SK-N-SH (cell line): ENCODE measurements at regions not wholly inside any gene's neighbourhood (a gene's known extent, or its start where the extent isn't known, plus 50 kb on each side); places are given as distances from the start of the nearest gene placed in this dataset.
A peak's percentile ranks its signal among the peaks of the same experiment; 100 is the strongest.

Experiments used
- CTCF ChIA-PET: fragments of 300-600, 350-600 bp; formaldehyde crosslinking; extraction: SDS; loops from one replicate; lab custom pipeline; 2021; lab: Yijun Ruan, JAX
- POLR2A ChIA-PET: fragments of 350-600 bp; sonication (Branson Sonifier 250); formaldehyde crosslinking; extraction: SDS; loops from one replicate; lab custom pipeline; 2020; ENCODE audit warnings: antibody characterized with exemption, inconsistent platforms; lab: Yijun Ruan, JAX
- DNase-seq: peaks from one replicate; pipeline ENCODE4 v3.0.0; 2012
- H2AFZ ChIP-seq: fragments of 200-600 bp; sonication (generic); 2 replicates; pipeline ENCODE4 v1.8.1; 2016; ENCODE audit warnings: antibody characterized with exemption, mild to moderate bottlenecking, low read depth
- H3F3A ChIP-seq: fragments of 200-600 bp; sonication (generic); replicated peaks from 2 replicates; pipeline ENCODE3; 2016; ENCODE audit warnings: antibody characterized with exemption, mild to moderate bottlenecking; ENCODE audit not compliant: insufficient read depth
- H3K27ac ChIP-seq, 2 experiments: fragments of 200-500 bp in 1 of 2; fragments of 200-600 bp in 1 of 2; sonication (Bioruptor generic) in 1 of 2; sonication (generic), shearing (Covaris generic) in 1 of 2; 2 replicates each; pipeline versions ENCODE4 v1.5.1 to v1.6.1; 2014 to 2016; ENCODE audit warnings: low read depth in 2 of 2, inconsistent platforms in 1 of 2, low read length in 1 of 2, mild to moderate bottlenecking in 1 of 2, mixed read lengths in 1 of 2
- H3K27me3 ChIP-seq: fragments of 200-600 bp; sonication (generic), shearing (Covaris generic); 2 replicates; pipeline ENCODE4 v1.6.1; 2016; ENCODE audit warnings: mixed run types; ENCODE audit not compliant: insufficient read depth
- H3K36me3 ChIP-seq, 2 experiments: fragments of 200-500 bp in 1 of 2; fragments of 200-600 bp in 1 of 2; sonication (Bioruptor generic) in 1 of 2; sonication (generic) in 1 of 2; replicated peaks in 1 of 2; 2 replicates each; pipeline versions ENCODE3 to v1.5.1; 2014 to 2016; ENCODE audit warnings: low read length in 1 of 2, mild to moderate bottlenecking in 1 of 2; ENCODE audit not compliant: insufficient read depth in 2 of 2, control insufficient read depth in 1 of 2
- H3K4me1 ChIP-seq, 2 experiments: fragments of 200-500 bp in 1 of 2; fragments of 200-600 bp in 1 of 2; sonication (Bioruptor generic) in 1 of 2; sonication (generic), shearing (Covaris generic) in 1 of 2; 2 replicates each; pipeline versions ENCODE4 v1.5.1 to v1.6.1; 2014 to 2016; ENCODE audit warnings: low read depth in 1 of 2, low read length in 1 of 2, mixed run types in 1 of 2; ENCODE audit not compliant: insufficient read depth in 2 of 2, control insufficient read depth in 1 of 2
- H3K4me2 ChIP-seq: fragments of 200-600 bp; sonication (generic), shearing (Covaris generic); 2 replicates; pipeline ENCODE4 v1.6.1; 2017; ENCODE audit warnings: mixed run types
- H3K4me3 ChIP-seq, 2 experiments: fragments of 200-500 bp in 1 of 2; fragments of 200-600 bp in 1 of 2; sonication (Bioruptor generic) in 1 of 2; sonication (generic), shearing (Covaris generic) in 1 of 2; 2 replicates each; pipeline versions ENCODE4 v1.5.1 to v1.8.1; 2014 to 2016; ENCODE audit warnings: low read depth in 2 of 2, inconsistent platforms in 1 of 2, low read length in 1 of 2, mild to moderate bottlenecking in 1 of 2, mixed read lengths in 1 of 2, moderate library complexity in 1 of 2
- H3K79me2 ChIP-seq: fragments of 200-600 bp; sonication (generic); 2 replicates; pipeline ENCODE4 v1.8.1; 2017; ENCODE audit warnings: mild to moderate bottlenecking; ENCODE audit not compliant: insufficient read depth
- H3K9ac ChIP-seq: fragments of 200-600 bp; sonication (generic); 2 replicates; pipeline ENCODE4 v1.6.1; 2017; ENCODE audit warnings: mixed run types
- H3K9me2 ChIP-seq: fragments of 200-600 bp; sonication (generic); 2 replicates; pipeline ENCODE4 v1.6.1; 2017; ENCODE audit warnings: mixed run types
- H3K9me3 ChIP-seq: fragments of 200-600 bp; sonication (generic); 2 replicates; pipeline ENCODE4 v1.6.1; 2017; ENCODE audit warnings: mixed run types, mild to moderate bottlenecking, moderate library complexity
- H4K20me1 ChIP-seq: fragments of 200-600 bp; sonication (generic); 2 replicates; pipeline ENCODE4 v1.6.1; 2017; ENCODE audit warnings: mild to moderate bottlenecking, mixed run types; ENCODE audit not compliant: insufficient read depth
- EP300 ChIP-seq, 2 experiments: IDR thresholded peaks; 2 replicates each; pipeline versions ENCODE4 v1.4.0 to v1.6.1; 2012; ENCODE audit warnings: borderline replicate concordance in 1 of 2, low read depth in 1 of 2, low read length in 1 of 2
- FOSL2 ChIP-seq: IDR thresholded peaks from 2 replicates; pipeline ENCODE4 v1.4.0; 2012; ENCODE audit warnings: low read depth, mild to moderate bottlenecking, moderate library complexity, borderline replicate concordance
- FOXJ3 ChIP-seq: sonication (generic); formaldehyde crosslinking; IDR thresholded peaks from 2 replicates; pipeline ENCODE4 v1.5.1; 2020; ENCODE audit warnings: mild to moderate bottlenecking, missing genetic modification reagents
- GATA2 ChIP-seq: sonication (generic); formaldehyde crosslinking; IDR thresholded peaks from 2 replicates; pipeline ENCODE4 v1.5.0; 2020; ENCODE audit warnings: mild to moderate bottlenecking, missing genetic modification reagents
- RAD21 ChIP-seq: IDR thresholded peaks from 2 replicates; pipeline ENCODE4 v1.6.1; 2012; ENCODE audit warnings: mild to moderate bottlenecking, low read length
- RCOR1 ChIP-seq: fragments of 150-350 bp; IDR thresholded peaks from 2 replicates; pipeline ENCODE4 v1.6.1; 2017; ENCODE audit warnings: antibody characterized with exemption, low read length
- REST ChIP-seq: IDR thresholded peaks from 2 replicates; pipeline ENCODE4 v1.6.1; 2012; ENCODE audit warnings: mild to moderate bottlenecking, low read depth, low read length, moderate library complexity
- RFX5 ChIP-seq: IDR thresholded peaks from 2 replicates; pipeline ENCODE4 v1.6.1; 2012; ENCODE audit warnings: mild to moderate bottlenecking, improper control_type of control experiment, low read length
- SMC3 ChIP-seq: IDR thresholded peaks from 2 replicates; pipeline ENCODE4 v1.6.1; 2012; ENCODE audit warnings: low read depth, low read length, improper control_type of control experiment
- TAF1 ChIP-seq: IDR thresholded peaks from 2 replicates; pipeline ENCODE4 v1.6.1; 2012; ENCODE audit warnings: low read depth, mild to moderate bottlenecking, low read length, moderate library complexity, borderline replicate concordance
- YY1 ChIP-seq: IDR thresholded peaks from 2 replicates; pipeline ENCODE4 v1.4.0; 2012; ENCODE audit warnings: low read depth, mild to moderate bottlenecking
- WGBS: methylation state at CpG from one replicate; pipeline ENCODE4 v1.1.6; 2017; ENCODE audit warnings: low lambda C conversion rate; 5-methylcytosine and 5-hydroxymethylcytosine counted together
- TF ChIP-seq, protein P1 (sequence below): fragments of 200-600 bp; sonication (generic); IDR thresholded peaks from 2 replicates; pipeline ENCODE4 v1.6.1; 2017; ENCODE audit warnings: antibody characterized with exemption, mild to moderate bottlenecking, moderate library complexity
- TF ChIP-seq, protein P2 (sequence below): IDR thresholded peaks from 2 replicates; pipeline ENCODE4 v1.4.0; 2012; ENCODE audit warnings: low read depth, borderline replicate concordance

DNA sequence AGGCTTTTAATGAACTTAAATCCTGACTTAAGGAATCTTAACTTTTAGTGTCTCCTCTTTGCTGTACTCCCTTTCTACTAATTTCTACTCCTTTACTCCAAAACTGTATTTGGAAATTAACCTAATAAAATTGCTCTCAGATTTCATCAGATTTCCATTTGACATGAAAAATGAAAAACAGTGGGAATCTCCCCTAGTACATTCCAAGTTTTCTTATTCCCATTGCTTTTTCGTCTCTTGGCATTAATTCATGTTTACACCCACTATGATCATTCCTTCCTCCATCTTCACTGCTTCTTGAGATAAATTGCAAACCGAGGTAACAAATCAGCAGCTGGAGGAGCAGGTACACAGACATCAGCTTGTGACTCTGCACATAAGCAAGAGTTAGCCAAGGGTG lies 208.7 kb downstream of the VGLL3 start:
- Histone ChIP-seq H3K4me3 (no peak overlapping the region), H4K20me1 (no peaks in the 10 kb centered on the region), H3K4me1 (no peaks in the 10 kb centered on the region), H2AFZ (no peak overlapping the region), H3K36me3 (no peaks in the 10 kb centered on the region), H3K27ac (no peak overlapping the region), H3K79me2 (no peaks in the 10 kb centered on the region), H3K27me3 (peaks cover 19% of the 10 kb centered on the region; the same call in 1 of the 2 replicates), H3K9me2 (no peaks in the 10 kb centered on the region), H3K9ac (no peak overlapping the region), H3K4me2 (no peak overlapping the region), H3K9me3 (no peaks in the 10 kb centered on the region), H3F3A (no peaks in the 10 kb centered on the region)
- ChIA-PET POLR2A (no interaction called here), CTCF (no interaction called here)
- WGBS = 8% methylated on average over 2 of the region's 2 CpGs
- no peak for TF ChIP-seq RFX5
- DNase-seq = no peak

GRCh38 chr3:86774082-86774691 lies 216.8 kb downstream of the VGLL3 start:
- Histone ChIP-seq H3K4me2 (no peak overlapping the region), H3K9me2 (no peaks in the 10 kb centered on the region), H3K4me3 (no peak overlapping the region), H4K20me1 (no peaks in the 10 kb centered on the region), H3K27me3 (peaks cover 22% of the 10 kb centered on the region; the same call in 1 of the 2 replicates), H3F3A (no peaks in the 10 kb centered on the region), H2AFZ (no peak overlapping the region), H3K9ac (no peak overlapping the region), H3K27ac (no peak overlapping the region), H3K36me3 (no peaks in the 10 kb centered on the region), H3K4me1 (no peaks in the 10 kb centered on the region), H3K9me3 (no peaks in the 10 kb centered on the region), H3K79me2 (no peaks in the 10 kb centered on the region)
- TF ChIP-seq FOXJ3 (CRISPR knock-in tag) (no peak), EP300 (IDR thresholded peaks at IDR 0.05; ENCODE audit: borderline replicate concordance in 1 of 2, low read depth in 1 of 2, low read length in 1 of 2) (no peak), SMC3 (no peak), TAF1 (no peak), REST (no peak), YY1 (no peak), FOSL2 (no peak), RCOR1 (no peak), RAD21 (peak; percentile 65), GATA2 (CRISPR knock-in tag) (no peak)
- TF ChIP-seq, protein P1, sequence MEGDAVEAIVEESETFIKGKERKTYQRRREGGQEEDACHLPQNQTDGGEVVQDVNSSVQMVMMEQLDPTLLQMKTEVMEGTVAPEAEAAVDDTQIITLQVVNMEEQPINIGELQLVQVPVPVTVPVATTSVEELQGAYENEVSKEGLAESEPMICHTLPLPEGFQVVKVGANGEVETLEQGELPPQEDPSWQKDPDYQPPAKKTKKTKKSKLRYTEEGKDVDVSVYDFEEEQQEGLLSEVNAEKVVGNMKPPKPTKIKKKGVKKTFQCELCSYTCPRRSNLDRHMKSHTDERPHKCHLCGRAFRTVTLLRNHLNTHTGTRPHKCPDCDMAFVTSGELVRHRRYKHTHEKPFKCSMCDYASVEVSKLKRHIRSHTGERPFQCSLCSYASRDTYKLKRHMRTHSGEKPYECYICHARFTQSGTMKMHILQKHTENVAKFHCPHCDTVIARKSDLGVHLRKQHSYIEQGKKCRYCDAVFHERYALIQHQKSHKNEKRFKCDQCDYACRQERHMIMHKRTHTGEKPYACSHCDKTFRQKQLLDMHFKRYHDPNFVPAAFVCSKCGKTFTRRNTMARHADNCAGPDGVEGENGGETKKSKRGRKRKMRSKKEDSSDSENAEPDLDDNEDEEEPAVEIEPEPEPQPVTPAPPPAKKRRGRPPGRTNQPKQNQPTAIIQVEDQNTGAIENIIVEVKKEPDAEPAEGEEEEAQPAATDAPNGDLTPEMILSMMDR = peak; percentile 74
- TF ChIP-seq, protein P2, sequence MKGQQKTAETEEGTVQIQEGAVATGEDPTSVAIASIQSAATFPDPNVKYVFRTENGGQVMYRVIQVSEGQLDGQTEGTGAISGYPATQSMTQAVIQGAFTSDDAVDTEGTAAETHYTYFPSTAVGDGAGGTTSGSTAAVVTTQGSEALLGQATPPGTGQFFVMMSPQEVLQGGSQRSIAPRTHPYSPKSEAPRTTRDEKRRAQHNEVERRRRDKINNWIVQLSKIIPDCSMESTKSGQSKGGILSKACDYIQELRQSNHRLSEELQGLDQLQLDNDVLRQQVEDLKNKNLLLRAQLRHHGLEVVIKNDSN = no peak
- 18% methylated on average over 3 of the region's 3 CpGs for WGBS
- ChIA-PET CTCF (interaction anchor here (0.6 to 3.2 kb wide), 17 partner anchors 9 to 394 kb away, joined by 3 to 22 read pairs (median 4); no protein-coding TSS in a partner anchor), POLR2A (no interaction called here)
- no peak for DNase-seq
